ENCODE measurements at regions not wholly inside any gene's neighbourhood (a gene's known extent, or its start where the extent isn't known, plus 50 kb on each side); places are given as distances from the start of the nearest gene placed in this dataset.

DNA sequence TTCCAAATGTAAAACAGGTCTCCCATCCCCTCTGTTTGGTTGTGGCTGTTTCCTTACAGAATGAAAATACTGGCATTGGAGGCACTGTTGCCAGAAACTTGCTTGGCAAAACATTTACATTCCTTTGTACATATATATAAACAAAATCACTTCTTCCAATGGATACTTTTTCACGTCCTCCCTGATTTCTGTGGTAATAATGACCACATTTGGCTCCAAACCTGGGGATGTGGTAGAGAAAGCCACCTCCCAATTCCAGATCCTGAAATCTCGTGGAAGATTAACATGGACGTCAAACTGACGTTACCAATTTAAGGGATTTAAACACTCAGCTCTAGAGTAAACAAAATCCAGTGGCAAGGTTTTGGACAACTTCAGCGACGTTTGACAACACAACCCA is 370.8 kb upstream of the ZFHX3 start (continued):
- TF ChIP-seq IKZF1 (conservative IDR thresholded peaks at IDR 0.05) (no peak), YBX1 (IDR thresholded peaks at IDR 0.05) (no peak)

DNA sequence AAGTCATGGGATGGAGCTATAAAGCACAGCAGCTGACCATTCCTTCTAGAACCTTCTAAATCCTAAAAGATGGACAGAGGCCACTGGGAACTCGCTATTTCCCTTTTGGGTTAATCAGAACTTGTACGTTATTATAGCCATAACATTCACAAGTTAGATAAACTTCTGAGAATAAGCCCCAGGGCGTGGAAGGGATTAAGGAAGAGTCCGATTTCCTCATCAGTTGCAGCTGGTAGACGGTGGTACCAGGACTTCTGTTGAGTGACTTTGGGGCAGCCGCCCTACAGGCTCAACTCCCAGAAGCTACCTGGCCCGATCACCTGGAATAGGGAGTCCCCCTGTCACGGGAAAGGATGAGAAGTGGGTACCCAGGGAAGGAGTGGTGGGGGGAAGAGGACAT is 370.1 kb upstream of the ZFHX3 start:
- intact Hi-C loops (cut with micrococcal nuclease; ENCODE audit: unreplicated experiment) (no loop called here), in situ Hi-C loops (cut with MboI) (no loop called here)
- SMC1A ChIA-PET (ENCODE audit: uncharacterized antibody, unreplicated experiment) = interaction anchor here (1.1 kb wide), 1 partner anchor 12 kb away, joined by 3 read pairs; no protein-coding TSS in a partner anchor
- TF ChIP-seq PML (IDR thresholded peaks at IDR 0.05; ENCODE audit: low read length) (no peak), SIN3A (IDR thresholded peaks at IDR 0.05; ENCODE audit: low read depth, low read length) (no peak), MTA3 (IDR thresholded peaks at IDR 0.05; ENCODE audit: borderline replicate concordance, low read length) (no peak), HDAC2 (IDR thresholded peaks at IDR 0.05) (no peak), LARP7 (IDR thresholded peaks at IDR 0.05) (no peak), CHD2 (IDR thresholded peaks at IDR 0.05; ENCODE audit: borderline replicate concordance, low read depth, low read length) (no peak), YBX1 (IDR thresholded peaks at IDR 0.05) (no peak), BMI1 (IDR thresholded peaks at IDR 0.05; ENCODE audit: borderline replicate concordance) (no peak), RBBP5 (conservative IDR thresholded peaks at IDR 0.05) (no peak), ZBED1 (IDR thresholded peaks at IDR 0.05; ENCODE audit: borderline replicate concordance) (no peak), YY1 (IDR thresholded peaks at IDR 0.05; ENCODE audit: low read depth, low read length) (no peak), SP1 (IDR thresholded peaks at IDR 0.05; ENCODE audit: low read depth, low read length) (no peak), IRF4 (IDR thresholded peaks at IDR 0.05; ENCODE audit: low read depth, low read length) (no peak)
- TF ChIP-seq, protein P1, sequence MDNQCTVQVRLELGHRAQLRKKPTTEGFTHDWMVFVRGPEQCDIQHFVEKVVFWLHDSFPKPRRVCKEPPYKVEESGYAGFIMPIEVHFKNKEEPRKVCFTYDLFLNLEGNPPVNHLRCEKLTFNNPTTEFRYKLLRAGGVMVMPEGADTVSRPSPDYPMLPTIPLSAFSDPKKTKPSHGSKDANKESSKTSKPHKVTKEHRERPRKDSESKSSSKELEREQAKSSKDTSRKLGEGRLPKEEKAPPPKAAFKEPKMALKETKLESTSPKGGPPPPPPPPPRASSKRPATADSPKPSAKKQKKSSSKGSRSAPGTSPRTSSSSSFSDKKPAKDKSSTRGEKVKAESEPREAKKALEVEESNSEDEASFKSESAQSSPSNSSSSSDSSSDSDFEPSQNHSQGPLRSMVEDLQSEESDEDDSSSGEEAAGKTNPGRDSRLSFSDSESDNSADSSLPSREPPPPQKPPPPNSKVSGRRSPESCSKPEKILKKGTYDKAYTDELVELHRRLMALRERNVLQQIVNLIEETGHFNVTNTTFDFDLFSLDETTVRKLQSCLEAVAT (IDR thresholded peaks at IDR 0.05) = no peak
- TF ChIP-seq, protein P2, sequence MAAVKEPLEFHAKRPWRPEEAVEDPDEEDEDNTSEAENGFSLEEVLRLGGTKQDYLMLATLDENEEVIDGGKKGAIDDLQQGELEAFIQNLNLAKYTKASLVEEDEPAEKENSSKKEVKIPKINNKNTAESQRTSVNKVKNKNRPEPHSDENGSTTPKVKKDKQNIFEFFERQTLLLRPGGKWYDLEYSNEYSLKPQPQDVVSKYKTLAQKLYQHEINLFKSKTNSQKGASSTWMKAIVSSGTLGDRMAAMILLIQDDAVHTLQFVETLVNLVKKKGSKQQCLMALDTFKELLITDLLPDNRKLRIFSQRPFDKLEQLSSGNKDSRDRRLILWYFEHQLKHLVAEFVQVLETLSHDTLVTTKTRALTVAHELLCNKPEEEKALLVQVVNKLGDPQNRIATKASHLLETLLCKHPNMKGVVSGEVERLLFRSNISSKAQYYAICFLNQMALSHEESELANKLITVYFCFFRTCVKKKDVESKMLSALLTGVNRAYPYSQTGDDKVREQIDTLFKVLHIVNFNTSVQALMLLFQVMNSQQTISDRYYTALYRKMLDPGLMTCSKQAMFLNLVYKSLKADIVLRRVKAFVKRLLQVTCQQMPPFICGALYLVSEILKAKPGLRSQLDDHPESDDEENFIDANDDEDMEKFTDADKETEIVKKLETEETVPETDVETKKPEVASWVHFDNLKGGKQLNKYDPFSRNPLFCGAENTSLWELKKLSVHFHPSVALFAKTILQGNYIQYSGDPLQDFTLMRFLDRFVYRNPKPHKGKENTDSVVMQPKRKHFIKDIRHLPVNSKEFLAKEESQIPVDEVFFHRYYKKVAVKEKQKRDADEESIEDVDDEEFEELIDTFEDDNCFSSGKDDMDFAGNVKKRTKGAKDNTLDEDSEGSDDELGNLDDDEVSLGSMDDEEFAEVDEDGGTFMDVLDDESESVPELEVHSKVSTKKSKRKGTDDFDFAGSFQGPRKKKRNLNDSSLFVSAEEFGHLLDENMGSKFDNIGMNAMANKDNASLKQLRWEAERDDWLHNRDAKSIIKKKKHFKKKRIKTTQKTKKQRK (IDR thresholded peaks at IDR 0.05; ENCODE audit: low read depth, low read length) = no peak
- TF ChIP-seq, protein P3, sequence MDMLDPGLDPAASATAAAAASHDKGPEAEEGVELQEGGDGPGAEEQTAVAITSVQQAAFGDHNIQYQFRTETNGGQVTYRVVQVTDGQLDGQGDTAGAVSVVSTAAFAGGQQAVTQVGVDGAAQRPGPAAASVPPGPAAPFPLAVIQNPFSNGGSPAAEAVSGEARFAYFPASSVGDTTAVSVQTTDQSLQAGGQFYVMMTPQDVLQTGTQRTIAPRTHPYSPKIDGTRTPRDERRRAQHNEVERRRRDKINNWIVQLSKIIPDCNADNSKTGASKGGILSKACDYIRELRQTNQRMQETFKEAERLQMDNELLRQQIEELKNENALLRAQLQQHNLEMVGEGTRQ (IDR thresholded peaks at IDR 0.05; ENCODE audit: borderline replicate concordance, low read depth, low read length) = no peak
- CTCF ChIA-PET = no interaction called here
- FAIRE-seq = no peak
- Histone ChIP-seq H4K20me1 (ENCODE audit: control insufficient read depth, insufficient read depth) (no peaks in the 10 kb centered on the region), H3K27me3 (replicated peaks in 1 of 2; ENCODE audit: control insufficient read depth in 2 of 2, insufficient read depth in 2 of 2, low read length in 1 of 2) (no peaks in the 10 kb centered on the region), H3K9me3 (replicated peaks; ENCODE audit: control insufficient read depth, insufficient read depth, low read length) (no peaks in the 10 kb centered on the region), H3K36me3 (ENCODE audit: control insufficient read depth in 2 of 2, insufficient read depth in 2 of 2, low read length in 1 of 2) (no peaks in the 10 kb centered on the region), H3K9ac (ENCODE audit: control insufficient read depth, insufficient read depth, low read length) (no peak overlapping the region), H3K79me2 (ENCODE audit: control insufficient read depth, insufficient read depth, low read length) (no peaks in the 10 kb centered on the region), H3K4me1 (ENCODE audit: control insufficient read depth, insufficient read depth, low read length) (no peaks in the 10 kb centered on the region), H3K4me3 (no peak overlapping the region), H3K27ac (ENCODE audit: control insufficient read depth, insufficient read depth) (no peak overlapping the region), H3K4me2 (ENCODE audit: control insufficient read depth, insufficient read depth) (no peak overlapping the region), H2AFZ (ENCODE audit: control insufficient read depth, low read depth, low read length) (no peak overlapping the region)
- BruUV-seq (replicated peaks) = no TSS peak
- no peak for DNase-seq (ENCODE audit: low read depth, low spot score)
- POLR2A ChIA-PET = interaction anchor here (0.9 kb wide), 1 partner anchor 112 kb away, joined by 3 read pairs; no protein-coding TSS in a partner anchor
- RAD21 ChIA-PET (ENCODE audit: unreplicated experiment) = no interaction called here
- ATAC-seq = no peak
- 23% methylated on average over 8 of the region's 8 CpGs for WGBS (ENCODE audit: insufficient coverage, insufficient replicate concordance, low lambda C conversion rate, missing lambda C conversion rate)
